ENCODE measurements at regions not wholly inside any gene's neighbourhood (a gene's known extent, or its start where the extent isn't known, plus 50 kb on each side); places are given as distances from the start of the nearest gene placed in this dataset.

GRCh38 chr16:64304951-64305350, 816.9 kb downstream of the CDH11 start:
- peak overlapping the region; percentile 23 for H3K4me2 ChIP-seq (ENCODE audit: low read length)
- peak overlapping the region; percentile 12 for H3K4me3 ChIP-seq (ENCODE audit: low read length)
- TF ChIP-seq CTCF (IDR thresholded peaks at IDR 0.05; ENCODE audit: low read depth, low read length, poor library complexity, severe bottlenecking) = no peak
- no peak for TF ChIP-seq EZH2phosphoT487 (IDR thresholded peaks at IDR 0.05; ENCODE audit: borderline replicate concordance, low read length)
- H3K27ac ChIP-seq (ENCODE audit: low read depth, low read length) = peak overlapping the region; percentile 16
- H3K27me3 ChIP-seq (ENCODE audit: control insufficient read depth, low read length) = no peaks in the 10 kb centered on the region
- no peaks in the 10 kb centered on the region for H3K9me2 ChIP-seq (replicated peaks; ENCODE audit: control insufficient read depth, low read length)
- H4K20me1 ChIP-seq (ENCODE audit: control insufficient read depth, insufficient read depth, low read depth, low read length) = no peaks in the 10 kb centered on the region
- peaks cover 20% of the 10 kb centered on the region for H3K36me3 ChIP-seq (ENCODE audit: control insufficient read depth, low read length)
- peaks cover 48% of the 10 kb centered on the region for H3K9me3 ChIP-seq (ENCODE audit: control insufficient read depth, insufficient read depth, low read length)
- peaks cover 19% of the 10 kb centered on the region for H3K4me1 ChIP-seq (ENCODE audit: control insufficient read depth, low read length)
- no peaks in the 10 kb centered on the region for H3F3A ChIP-seq (ENCODE audit: control insufficient read depth, insufficient read depth)
- no peaks in the 10 kb centered on the region for H3K79me2 ChIP-seq (ENCODE audit: control insufficient read depth, low read length)

- Histone ChIP-seq H3K27me3 (ENCODE audit: control insufficient read depth, low read length) (no peaks in the 10 kb centered on the region), H3K9me2 (replicated peaks; ENCODE audit: control insufficient read depth, low read length) (no peaks in the 10 kb centered on the region), H3K27ac (ENCODE audit: low read depth, low read length) (peak overlapping the region; percentile 16; the same call in 1 of the 2 replicates), H3K9me3 (ENCODE audit: control insufficient read depth, insufficient read depth, low read length) (peaks cover 45% of the 10 kb centered on the region), H3K4me3 (ENCODE audit: low read length) (peak overlapping the region; percentile 12; the same call in 1 of the 2 replicates), H3K79me2 (ENCODE audit: control insufficient read depth, low read length) (no peaks in the 10 kb centered on the region), H3K36me3 (ENCODE audit: control insufficient read depth, low read length) (peaks cover 18% of the 10 kb centered on the region), H3K4me2 (ENCODE audit: low read length) (no peak overlapping the region; the same call in 1 of the 2 replicates), H3K4me1 (ENCODE audit: control insufficient read depth, low read length) (peaks cover 19% of the 10 kb centered on the region), H3F3A (ENCODE audit: control insufficient read depth, insufficient read depth) (no peaks in the 10 kb centered on the region), H4K20me1 (ENCODE audit: control insufficient read depth, insufficient read depth, low read depth, low read length) (no peaks in the 10 kb centered on the region)
- TF ChIP-seq CTCF (IDR thresholded peaks at IDR 0.05; ENCODE audit: low read depth, low read length, poor library complexity, severe bottlenecking) = no peak
- TF ChIP-seq EZH2phosphoT487 (IDR thresholded peaks at IDR 0.05; ENCODE audit: borderline replicate concordance, low read length) = no peak
Measured at GRCh38 chr16:64304396-64304795, 817.5 kb downstream of the CDH11 start.

GRCh38 chr16:64297863-64298600, 823.8 kb downstream of the CDH11 start:
- no peaks in the 10 kb centered on the region for H3F3A ChIP-seq (ENCODE audit: control insufficient read depth, insufficient read depth)
- no peaks in the 10 kb centered on the region for H3K79me2 ChIP-seq (ENCODE audit: control insufficient read depth, low read length)
- TF ChIP-seq EZH2phosphoT487 (IDR thresholded peaks at IDR 0.05; ENCODE audit: borderline replicate concordance, low read length) = no peak
- TF ChIP-seq CTCF (IDR thresholded peaks at IDR 0.05; ENCODE audit: low read depth, low read length, poor library complexity, severe bottlenecking) = no peak
- H3K4me3 ChIP-seq (ENCODE audit: low read length) = no peak overlapping the region
- H3K9me2 ChIP-seq (replicated peaks; ENCODE audit: control insufficient read depth, low read length) = no peaks in the 10 kb centered on the region
- H3K4me1 ChIP-seq (ENCODE audit: control insufficient read depth, low read length) = no peaks in the 10 kb centered on the region
- peaks cover 33% of the 10 kb centered on the region; the same call in 1 of the 2 replicates for H3K9me3 ChIP-seq (ENCODE audit: control insufficient read depth, insufficient read depth, low read length)
- H3K27me3 ChIP-seq (ENCODE audit: control insufficient read depth, low read length) = no peaks in the 10 kb centered on the region
- no peak overlapping the region for H3K4me2 ChIP-seq (ENCODE audit: low read length)
- H3K36me3 ChIP-seq (ENCODE audit: control insufficient read depth, low read length) = 0 out of 2 replicates have a peak, but pooled peaks cover 2% of the 10 kb centered on the region
- no peaks in the 10 kb centered on the region for H4K20me1 ChIP-seq (ENCODE audit: control insufficient read depth, insufficient read depth, low read depth, low read length)
- H3K27ac ChIP-seq (ENCODE audit: low read depth, low read length) = no peak overlapping the region

All from DOHH2 (cell line).